ENCODE measurements at regions not wholly inside any gene's neighbourhood (a gene's known extent, or its start where the extent isn't known, plus 50 kb on each side); places are given as distances from the start of the nearest gene placed in this dataset.
A peak's percentile ranks its signal among the peaks of the same experiment; 100 is the strongest.

DNA sequence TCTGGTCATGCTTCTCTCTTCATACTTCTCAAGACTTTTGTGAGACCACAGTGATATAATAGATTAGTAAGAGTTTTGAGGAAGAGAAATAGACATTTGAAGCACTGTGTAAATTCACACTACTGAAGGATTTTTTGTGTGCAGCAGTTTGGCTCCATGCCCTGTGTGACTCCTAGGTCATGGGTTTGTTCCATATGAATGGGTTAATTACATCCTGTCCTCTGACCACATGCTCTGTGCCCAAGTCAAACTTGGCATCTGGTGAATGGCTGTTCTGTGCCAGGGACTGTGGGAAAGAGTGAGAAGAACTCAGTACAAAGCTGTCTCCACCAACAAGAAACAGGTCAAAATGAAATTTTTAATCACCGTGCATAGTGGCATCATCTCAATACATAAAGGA, 304.0 kb downstream of the LNPK start:
- H3K4me1 ChIP-seq (ENCODE audit: low read depth), result no peaks in the 10 kb centered on the region
- intact Hi-C loops (cut with DNase I, micrococcal nuclease), result no loop called here
- ATAC-seq, result no peak
- DNase-seq, result no peak
- TF ChIP-seq, protein P1, sequence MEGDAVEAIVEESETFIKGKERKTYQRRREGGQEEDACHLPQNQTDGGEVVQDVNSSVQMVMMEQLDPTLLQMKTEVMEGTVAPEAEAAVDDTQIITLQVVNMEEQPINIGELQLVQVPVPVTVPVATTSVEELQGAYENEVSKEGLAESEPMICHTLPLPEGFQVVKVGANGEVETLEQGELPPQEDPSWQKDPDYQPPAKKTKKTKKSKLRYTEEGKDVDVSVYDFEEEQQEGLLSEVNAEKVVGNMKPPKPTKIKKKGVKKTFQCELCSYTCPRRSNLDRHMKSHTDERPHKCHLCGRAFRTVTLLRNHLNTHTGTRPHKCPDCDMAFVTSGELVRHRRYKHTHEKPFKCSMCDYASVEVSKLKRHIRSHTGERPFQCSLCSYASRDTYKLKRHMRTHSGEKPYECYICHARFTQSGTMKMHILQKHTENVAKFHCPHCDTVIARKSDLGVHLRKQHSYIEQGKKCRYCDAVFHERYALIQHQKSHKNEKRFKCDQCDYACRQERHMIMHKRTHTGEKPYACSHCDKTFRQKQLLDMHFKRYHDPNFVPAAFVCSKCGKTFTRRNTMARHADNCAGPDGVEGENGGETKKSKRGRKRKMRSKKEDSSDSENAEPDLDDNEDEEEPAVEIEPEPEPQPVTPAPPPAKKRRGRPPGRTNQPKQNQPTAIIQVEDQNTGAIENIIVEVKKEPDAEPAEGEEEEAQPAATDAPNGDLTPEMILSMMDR (IDR thresholded peaks at IDR 0.05), result no peak
- no peaks in the 10 kb centered on the region for H3K9me3 ChIP-seq
- H3K36me3 ChIP-seq (ENCODE audit: low read depth), result no peaks in the 10 kb centered on the region
- no peak overlapping the region for H3K4me3 ChIP-seq

DNA sequence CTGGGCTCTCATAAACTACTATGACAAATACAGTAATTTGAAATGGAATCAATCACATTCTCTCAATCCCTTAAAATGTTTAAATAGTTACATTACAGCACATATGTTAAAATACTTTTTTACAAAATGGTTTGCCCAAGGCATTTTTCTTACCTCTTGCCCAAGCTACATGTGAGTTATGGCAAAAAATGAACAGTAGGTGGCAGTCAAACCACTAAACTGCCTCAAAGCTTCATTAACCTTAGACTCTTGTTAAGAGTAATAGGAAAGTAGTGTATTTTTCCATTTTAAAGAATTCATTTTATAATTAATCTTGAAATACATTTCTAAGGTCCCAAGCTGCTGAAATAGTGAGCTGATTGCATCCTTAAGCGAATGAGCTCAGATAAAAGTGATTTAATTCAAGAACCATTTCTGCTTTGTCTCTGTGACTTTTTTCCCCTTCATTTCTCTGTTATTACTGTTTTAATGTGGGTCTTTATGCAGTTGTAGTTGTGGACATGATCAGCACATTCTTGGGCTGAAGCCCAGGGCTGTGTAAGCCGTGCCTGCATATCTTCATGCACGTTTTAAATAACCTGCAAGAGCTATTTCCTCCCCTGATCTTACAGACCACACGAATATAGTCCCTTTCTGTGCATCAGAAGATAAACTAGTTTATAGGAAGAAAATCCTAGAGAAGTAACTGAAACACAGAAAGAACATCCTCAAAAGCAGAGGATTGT, 311.8 kb downstream of the LNPK start:
- H3K4me3 ChIP-seq, result no peak overlapping the region
- ATAC-seq, result peak; percentile 63
- TF ChIP-seq, protein P1 (IDR thresholded peaks at IDR 0.05), result peak; percentile 45
- no peaks in the 10 kb centered on the region for H3K4me1 ChIP-seq (ENCODE audit: low read depth)
- no peaks in the 10 kb centered on the region for H3K36me3 ChIP-seq (ENCODE audit: low read depth)
- intact Hi-C loops (cut with DNase I, micrococcal nuclease), result loop anchor here in 1 of 2 donors (5.0 kb wide), 1 partner anchor 407 kb away; the partner anchor contains the start of gene HOXD12
- DNase-seq, result peak in 1 of 3 donors; percentile 79
- H3K9me3 ChIP-seq, result no peaks in the 10 kb centered on the region

DNA sequence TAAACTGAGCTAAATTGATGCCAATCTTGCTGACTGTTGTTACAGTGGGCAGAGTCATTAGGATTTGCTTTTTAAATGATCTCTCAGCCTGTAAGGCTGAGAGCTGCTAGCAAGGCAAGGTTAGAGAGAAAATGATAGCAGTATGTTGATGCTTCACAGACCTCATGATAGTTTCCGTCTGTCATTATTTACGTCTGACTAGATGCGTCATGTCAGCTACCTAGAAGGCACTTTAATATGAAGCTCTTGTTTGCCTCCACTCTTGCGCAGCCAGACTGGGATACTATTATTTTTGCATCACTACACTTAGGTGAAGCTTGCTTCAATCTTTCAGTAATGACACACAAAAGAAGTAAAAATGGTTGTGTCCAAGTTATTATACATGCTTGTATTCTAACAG, 313.8 kb downstream of the LNPK start:
- H3K36me3 ChIP-seq (ENCODE audit: low read depth), result no peaks in the 10 kb centered on the region
- H3K9me3 ChIP-seq, result no peaks in the 10 kb centered on the region
- no peak overlapping the region for H3K4me3 ChIP-seq
- DNase-seq (no peak), ATAC-seq (no peak)
- TF ChIP-seq, protein P1 (IDR thresholded peaks at IDR 0.05), result no peak
- intact Hi-C loops (cut with DNase I, micrococcal nuclease), result loop anchor here (5.0 to 10.0 kb wide), 2 partner anchors 323 to 394 kb away; partner anchors contain the start of gene EVX2 (in 1 of the 2)
- H3K4me1 ChIP-seq (ENCODE audit: low read depth), result no peaks in the 10 kb centered on the region

DNA sequence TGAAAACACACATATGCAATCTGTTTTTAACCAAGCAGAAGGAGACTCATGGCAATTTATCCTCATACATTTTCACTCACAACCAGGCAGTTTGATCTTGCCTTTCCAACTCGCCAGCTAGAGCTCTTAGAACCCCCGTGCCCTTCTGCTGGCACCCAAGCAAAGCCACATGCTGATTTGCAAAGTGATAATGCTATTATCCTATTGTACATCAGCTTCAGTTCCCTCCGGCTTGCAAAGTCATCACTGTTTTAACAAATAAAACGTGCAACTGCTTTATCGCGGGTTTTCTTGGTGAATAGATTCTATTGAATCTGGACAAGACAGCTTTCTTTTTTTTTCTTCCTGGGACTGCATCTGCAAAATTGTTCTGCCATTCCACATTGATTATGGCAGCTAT, 314.6 kb downstream of the LNPK start:
- ATAC-seq, result no peak
- intact Hi-C loops (cut with DNase I, micrococcal nuclease), result loop anchor here (5.0 to 10.0 kb wide), 2 partner anchors 323 to 395 kb away; partner anchors contain the start of gene EVX2 (in 1 of the 2)
- H3K4me3 ChIP-seq, result no peak overlapping the region
- H3K9me3 ChIP-seq, result no peaks in the 10 kb centered on the region
- TF ChIP-seq, protein P1 (IDR thresholded peaks at IDR 0.05), result no peak
- no peaks in the 10 kb centered on the region for H3K36me3 ChIP-seq (ENCODE audit: low read depth)
- H3K4me1 ChIP-seq (ENCODE audit: low read depth), result no peaks in the 10 kb centered on the region
- no peak for DNase-seq

DNA sequence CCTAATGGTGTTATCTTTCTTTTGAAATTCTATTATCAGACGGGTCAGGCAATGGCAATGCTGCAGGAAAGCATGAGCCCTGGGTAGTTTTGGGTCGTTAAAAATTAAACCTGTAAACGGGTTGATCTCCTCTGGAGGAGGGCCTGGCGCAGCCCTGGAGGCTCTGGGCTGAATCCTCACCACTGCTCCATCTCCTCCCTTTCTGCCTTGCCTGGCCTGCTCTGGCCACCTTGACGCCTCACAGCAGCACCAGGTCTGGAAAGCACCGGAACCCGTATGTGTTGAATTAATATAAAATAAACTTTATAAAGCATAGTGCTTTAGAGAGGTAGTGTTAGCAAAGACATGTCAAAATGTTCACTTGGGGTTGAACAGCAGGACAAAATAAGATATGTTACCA, 316.1 kb downstream of the LNPK start:
- TF ChIP-seq, protein P1 (IDR thresholded peaks at IDR 0.05), result no peak
- intact Hi-C loops (cut with DNase I, micrococcal nuclease), result loop anchor here (5.0 to 10.0 kb wide), 2 partner anchors 321 to 396 kb away; partner anchors contain the start of gene EVX2 (in 1 of the 2)
- Histone ChIP-seq H3K9me3 (no peaks in the 10 kb centered on the region), H3K4me3 (no peak overlapping the region), H3K36me3 (ENCODE audit: low read depth) (no peaks in the 10 kb centered on the region), H3K4me1 (ENCODE audit: low read depth) (no peaks in the 10 kb centered on the region)
- DNase-seq (no peak), ATAC-seq (no peak)

All from mucosa of descending colon (tissue), 3 donors.